Retina (tissue), 1 donor: ENCODE measurements at regions not wholly inside any gene's neighbourhood (a gene's known extent, or its start where the extent isn't known, plus 50 kb on each side); places are given as distances from the start of the nearest gene placed in this dataset.

Experiments used
- DNase-seq: peaks from one replicate; pipeline ENCODE4 v3.0.0-alpha.2; 2016

DNA sequence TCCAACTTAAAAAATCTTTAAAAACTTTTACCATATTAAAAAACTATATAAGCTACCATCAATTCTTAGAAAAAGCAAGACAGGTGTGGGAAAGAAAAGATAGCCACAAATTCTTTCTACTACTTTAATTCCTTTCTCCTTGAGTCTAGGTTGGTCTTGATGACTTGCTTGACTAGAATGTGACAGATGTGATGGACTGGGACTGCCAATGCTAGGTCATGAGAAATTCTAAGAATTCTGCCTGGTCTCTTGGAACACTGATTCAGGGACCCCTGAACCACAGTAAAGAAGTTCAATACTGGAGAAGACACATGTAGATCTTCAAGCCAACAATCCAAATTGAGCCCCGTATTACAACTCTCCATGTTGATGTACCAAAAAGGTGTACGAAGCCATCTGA lies 326.6 kb upstream of the B3GALT2 start:
- no peak for DNase-seq

DNA sequence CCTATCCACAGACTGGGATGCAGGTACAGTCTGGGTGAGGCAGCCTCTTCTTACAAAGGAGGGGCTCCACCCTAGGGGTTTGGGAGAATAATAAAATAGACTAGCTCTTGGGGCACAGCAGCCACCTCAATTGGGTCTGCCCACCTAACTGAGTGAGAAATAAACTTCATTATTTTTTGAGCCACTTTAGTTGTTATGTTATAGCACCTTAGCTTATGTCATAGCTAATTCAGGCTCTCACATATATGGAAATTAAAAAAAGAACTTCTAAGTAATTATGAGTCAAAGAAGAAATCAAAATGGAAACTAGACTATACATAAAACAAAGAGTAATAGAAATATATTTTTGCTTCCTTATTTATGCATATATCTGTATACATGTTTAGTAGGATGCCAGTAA lies 318.5 kb upstream of the B3GALT2 start:
- no peak for DNase-seq

DNA sequence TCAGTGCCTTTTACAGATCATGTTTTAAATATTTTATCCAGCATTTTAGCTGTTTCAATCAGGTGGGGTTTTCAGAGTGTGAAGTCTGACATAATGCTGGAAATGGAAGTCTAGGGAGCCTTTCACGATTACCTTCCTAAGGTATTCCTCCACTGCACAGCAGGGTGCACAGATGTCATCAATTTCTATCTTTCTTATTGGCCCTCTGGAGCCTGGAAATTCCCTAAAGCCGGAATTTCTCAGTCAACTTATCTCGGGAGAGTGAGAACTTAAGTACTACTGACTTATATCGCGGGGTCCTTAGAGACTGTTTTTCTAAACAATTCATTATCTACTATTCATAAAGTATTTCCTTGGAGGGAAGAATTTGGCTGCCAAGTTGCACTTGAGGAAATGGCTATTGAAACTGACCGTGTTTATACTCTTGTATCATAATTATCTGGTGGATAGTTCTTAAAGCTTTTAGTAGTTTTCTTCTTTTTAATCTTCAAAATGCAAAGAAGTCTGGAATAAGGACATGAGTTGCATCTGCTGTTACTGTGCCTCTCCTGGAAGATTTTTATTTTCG lies 311.8 kb upstream of the B3GALT2 start:
- no peak for DNase-seq

DNA sequence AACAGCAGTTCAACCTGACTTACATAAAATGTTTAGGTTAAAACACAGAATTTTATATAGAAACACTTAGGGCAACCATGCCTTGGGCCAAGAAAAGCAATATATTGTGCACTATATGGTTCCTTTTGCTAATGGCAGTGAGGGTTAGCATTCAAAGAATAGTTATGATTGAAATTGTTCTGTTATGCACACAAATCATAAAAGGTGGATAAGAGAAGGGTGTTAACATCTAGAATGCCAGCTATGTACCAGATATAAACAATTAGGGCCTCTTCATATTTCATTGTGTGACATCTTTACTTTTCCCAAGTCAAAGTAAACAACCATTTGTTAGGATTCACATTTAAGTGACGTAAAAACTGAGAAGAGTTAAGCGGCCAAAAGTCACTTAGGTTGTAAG lies 308.0 kb upstream of the B3GALT2 start:
- DNase-seq: no peak

DNA sequence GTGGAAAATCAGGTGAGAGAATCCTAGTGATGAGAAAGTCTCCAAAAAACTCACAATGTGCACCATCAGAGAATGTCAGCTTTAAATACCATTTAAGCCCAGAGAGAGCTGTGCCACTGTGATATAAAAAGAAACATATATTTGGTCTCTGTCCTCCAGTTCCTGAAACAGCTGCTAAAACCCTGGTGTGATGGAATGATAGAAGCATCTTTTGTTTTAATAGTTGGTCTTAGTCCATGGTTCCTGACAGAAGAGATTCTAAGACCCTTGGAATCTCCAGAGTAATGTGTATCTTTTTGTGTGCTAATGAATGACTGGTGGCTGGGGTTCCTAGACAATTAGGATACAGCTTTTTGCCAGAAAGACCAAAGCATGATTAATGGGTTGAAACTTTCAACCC lies 302.8 kb upstream of the B3GALT2 start:
- no peak for DNase-seq

- DNase-seq: no peak
Measured at GRCh38 chr1:193487722-193488121, 301.3 kb upstream of the B3GALT2 start.

GRCh38 chr1:193486671-193487229 lies 300.3 kb upstream of the B3GALT2 start:
- no peak for DNase-seq

DNA sequence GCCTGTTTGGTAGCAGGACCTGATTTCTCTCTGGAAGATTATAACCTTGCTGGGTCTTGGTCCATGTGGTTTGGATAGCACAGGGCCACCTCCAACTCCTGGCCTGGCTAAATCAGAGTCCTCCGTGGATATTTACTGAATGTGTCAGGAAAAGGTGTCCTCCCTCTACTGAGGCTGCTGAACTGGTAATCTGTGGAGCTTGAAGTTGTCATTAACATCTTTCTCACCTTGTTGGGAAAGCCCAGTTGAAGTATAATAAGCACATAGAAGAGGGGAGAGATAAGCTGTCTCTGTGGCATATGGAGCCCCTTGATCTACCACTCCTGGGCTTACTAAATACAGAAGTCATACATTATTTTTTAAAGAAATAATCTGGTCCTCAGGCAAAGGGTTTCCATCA lies 294.3 kb upstream of the B3GALT2 start:
- no peak for DNase-seq

DNA sequence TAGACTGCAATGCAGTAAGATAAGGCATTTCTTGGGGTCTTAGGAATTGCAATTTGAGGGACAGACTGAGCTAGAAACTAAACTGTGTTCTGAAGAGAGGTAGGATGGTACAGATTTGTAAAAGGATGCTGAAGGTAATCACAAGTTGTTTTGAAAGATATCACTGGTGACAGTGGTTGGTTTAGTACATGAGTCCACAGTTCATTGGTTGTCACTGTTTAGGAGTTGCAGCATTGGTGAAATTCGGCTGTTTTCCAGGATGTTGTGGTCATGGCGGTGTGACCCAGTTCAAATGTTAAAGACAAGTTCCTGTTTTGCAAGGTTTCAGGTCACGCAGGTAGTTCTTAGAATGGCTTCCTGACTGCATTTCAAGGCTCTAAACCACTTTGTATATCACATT lies 292.8 kb upstream of the B3GALT2 start:
- no peak for DNase-seq

GRCh38 chr1:193476748-193477147 lies 290.3 kb upstream of the B3GALT2 start:
- no peak for DNase-seq

GRCh38 chr1:193473932-193474331 lies 287.5 kb upstream of the B3GALT2 start:
- no peak for DNase-seq

DNA sequence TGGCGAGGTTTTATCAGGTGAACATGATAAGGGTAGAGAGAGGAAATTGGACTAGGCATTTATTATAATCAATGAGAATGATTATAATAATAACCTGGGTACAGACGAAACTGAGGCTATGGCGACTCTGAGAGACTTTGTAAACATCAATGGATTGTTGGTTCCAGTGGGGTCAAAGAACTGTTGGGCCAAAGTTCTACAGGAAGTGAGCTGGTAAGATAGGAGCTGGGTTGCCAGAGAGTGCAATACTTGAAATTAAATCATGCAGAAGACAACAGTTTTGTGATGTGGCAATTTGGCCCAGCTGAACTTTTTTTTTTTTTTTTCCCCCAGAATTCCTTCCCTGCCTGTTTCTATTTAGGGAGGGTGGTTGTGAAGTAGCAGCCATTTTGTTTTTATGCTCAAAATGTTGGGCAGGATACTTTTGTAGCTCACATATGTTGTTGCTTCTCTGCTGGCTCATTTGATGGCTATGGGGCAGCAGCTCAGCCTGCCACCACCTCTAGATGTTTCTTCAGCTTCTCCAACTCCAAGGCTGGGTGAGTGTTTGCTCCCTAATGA lies 286.5 kb upstream of the B3GALT2 start:
- DNase-seq: no peak

DNA sequence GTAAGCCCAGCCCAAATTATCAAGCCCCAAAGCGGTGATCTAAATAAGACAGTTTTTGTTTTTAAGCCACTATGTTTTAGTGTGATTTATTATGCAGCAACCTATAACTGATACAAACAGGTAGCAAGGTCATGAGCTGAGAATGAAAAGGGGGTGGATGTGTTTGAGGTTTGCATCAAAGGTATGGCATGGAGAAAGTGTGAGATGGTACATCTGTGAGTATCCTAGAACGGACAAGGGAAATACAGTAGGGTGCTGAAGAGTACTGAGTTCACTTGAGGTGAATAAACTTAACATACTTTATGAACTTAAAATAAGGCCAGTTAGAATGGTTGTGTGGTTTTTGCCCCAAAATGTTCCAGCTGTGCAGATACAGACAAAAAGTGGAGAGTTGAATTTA lies 286.0 kb upstream of the B3GALT2 start:
- no peak for DNase-seq

- DNase-seq: no peak
Measured at GRCh38 chr1:193471981-193472380, 285.6 kb upstream of the B3GALT2 start.

GRCh38 chr1:193463326-193463932 lies 277.0 kb upstream of the B3GALT2 start:
- DNase-seq: no peak

DNA sequence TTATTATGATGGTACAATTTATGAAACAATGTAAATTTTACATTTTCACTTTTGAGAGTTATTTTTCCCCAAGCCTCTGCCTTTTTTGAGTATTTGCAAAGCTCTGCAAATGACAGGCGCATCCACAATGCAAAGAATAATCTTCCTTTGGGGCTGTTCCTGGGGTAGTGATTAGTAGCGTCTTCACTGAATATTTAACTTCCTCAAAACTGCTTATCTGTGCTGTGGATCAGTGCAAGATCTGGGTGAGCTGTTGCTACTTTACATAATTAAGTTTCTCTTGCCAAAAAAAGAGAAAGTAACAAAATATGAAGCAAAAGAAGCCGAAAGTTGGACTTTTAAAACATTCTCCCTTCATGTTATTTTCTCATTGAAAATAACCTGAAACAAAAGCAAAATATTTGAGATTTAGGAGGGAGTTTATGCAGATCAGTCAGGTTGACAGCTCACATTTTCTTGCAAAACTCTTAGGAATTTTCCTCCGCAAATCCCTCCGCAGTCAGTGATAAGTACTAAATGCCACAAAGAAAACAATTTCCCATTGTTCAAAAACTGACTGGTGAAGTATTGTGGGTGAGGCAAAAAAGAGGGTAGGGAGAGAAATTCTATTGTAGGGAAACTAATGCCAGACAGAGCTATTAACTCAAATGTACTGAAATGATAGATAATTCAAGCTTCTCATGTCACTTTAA lies 276.4 kb upstream of the B3GALT2 start:
- DNase-seq: peak; percentile 12

- DNase-seq: no peak
Measured at GRCh38 chr1:193458628-193459027, 272.2 kb upstream of the B3GALT2 start.

DNA sequence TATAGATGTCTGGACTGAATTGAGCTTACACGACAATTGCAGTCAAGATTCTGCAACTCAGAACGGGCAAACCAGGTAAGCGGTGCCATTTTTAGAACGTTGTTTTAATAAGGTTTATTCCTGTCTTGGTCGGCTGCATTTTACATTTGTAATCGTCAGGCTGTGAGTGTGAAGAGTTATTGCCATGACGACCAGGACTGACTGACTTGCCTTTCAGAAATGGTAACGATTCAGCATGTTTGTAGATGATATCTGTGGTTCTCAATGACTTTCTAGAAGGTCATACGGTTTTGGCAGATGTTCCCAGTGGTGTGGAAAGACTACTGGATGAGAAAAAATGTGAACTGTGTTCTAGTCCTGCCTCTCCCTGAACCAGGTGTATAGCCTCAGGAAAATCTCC lies 271.3 kb upstream of the B3GALT2 start:
- no peak for DNase-seq

DNA sequence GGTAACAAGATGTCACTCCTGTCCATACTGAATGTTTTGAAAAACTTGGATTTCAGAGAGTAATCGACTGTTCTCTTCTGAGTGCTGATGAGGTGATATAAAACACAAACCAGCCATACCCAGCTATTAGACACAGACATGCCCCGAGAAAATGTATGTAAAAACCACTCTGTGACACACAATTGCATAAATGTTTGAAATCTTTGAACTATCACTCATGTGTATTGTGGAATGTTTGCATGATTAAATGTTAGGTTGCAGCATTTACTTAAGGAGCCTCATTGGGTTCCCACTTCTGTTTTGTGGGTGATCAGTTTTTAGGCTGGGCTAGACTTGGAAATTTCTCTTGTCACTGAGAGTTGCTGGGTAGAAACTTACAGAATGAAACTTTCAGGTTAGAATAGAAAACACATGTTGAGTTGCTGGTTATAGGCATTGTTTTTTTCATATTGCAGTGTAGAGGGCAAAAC lies 270.4 kb upstream of the B3GALT2 start:
- DNase-seq: no peak

DNA sequence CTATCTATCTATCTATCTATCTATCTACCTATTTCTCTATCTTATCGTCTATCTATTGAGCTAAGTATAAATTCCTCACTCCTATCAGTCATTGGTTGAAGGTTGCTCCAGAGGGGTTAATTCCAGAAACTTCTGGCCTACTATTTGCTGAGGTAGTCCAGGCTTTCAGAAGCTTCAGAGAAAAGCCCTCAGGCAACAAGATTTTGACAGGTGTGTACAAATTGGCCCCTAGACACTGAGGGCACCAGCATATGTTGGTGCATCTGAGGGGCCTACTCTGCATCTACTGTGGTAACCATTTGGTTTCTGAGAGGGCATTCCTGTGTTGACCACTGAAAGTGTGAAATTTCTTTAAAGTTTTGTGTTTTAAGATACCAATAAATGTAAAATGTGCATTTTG lies 265.2 kb upstream of the B3GALT2 start:
- no peak for DNase-seq

GRCh38 chr1:193451001-193451400 lies 264.6 kb upstream of the B3GALT2 start:
- DNase-seq: no peak

GRCh38 chr1:193448682-193449461 lies 262.5 kb upstream of the B3GALT2 start:
- no peak for DNase-seq

DNA sequence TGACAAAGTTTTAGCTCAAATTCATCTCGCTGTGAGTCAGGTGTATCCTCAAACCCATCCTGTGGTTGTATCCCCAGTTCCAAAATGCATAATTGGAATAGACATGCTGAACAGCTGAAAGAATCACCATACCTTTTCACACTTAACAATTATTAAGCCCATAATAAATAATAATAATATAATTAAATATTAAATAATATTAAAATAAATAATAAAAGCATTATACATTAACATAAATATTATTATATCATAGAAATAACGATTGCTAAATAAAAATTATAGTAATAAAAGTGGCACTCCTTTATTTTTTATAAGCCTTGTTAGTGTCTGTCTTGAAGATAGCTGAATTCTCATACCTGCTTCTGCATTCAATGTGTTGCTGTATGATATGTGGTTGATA lies 257.5 kb upstream of the B3GALT2 start:
- DNase-seq: no peak
